Large intestine (tissue), 3 donors: ENCODE measurements at regions not wholly inside any gene's neighbourhood (a gene's known extent, or its start where the extent isn't known, plus 50 kb on each side); places are given as distances from the start of the nearest gene placed in this dataset.

Source experiments
- DNase-seq, 2 donors: peaks; one replicate each; pipeline versions ENCODE4 v3.0.0 to v3.0.0-alpha.2; 2013
- H3K27ac ChIP-seq: one replicate; pipeline ENCODE4 v1.5.1; 2013; ENCODE audit warnings: low read length
- H3K27me3 ChIP-seq: 2 replicates; pipeline ENCODE4 v1.6.1; 2013; ENCODE audit warnings: low read length; ENCODE audit not compliant: control insufficient read depth, insufficient read depth
- H3K36me3 ChIP-seq: 2 replicates; pipeline ENCODE4 v1.6.1; 2013; ENCODE audit warnings: low read length; ENCODE audit not compliant: control insufficient read depth, insufficient read depth
- H3K4me1 ChIP-seq: one replicate; pipeline ENCODE4 v1.6.1; 2013; ENCODE audit warnings: low read length; ENCODE audit not compliant: control insufficient read depth, insufficient read depth
- H3K4me3 ChIP-seq: one replicate; pipeline ENCODE4 v1.5.1; 2013; ENCODE audit warnings: low read length
- H3K9me3 ChIP-seq: one replicate; pipeline ENCODE4 v1.6.1; 2013; ENCODE audit warnings: mild to moderate bottlenecking, low read depth, low read length, moderate library complexity; ENCODE audit not compliant: control insufficient read depth
- WGBS: methylation state at CpG from one replicate; pipeline ENCODE4 v1.1.5; 2013; ENCODE audit warnings: low lambda C conversion rate; ENCODE audit not compliant: insufficient coverage; 5-methylcytosine and 5-hydroxymethylcytosine counted together

DNA sequence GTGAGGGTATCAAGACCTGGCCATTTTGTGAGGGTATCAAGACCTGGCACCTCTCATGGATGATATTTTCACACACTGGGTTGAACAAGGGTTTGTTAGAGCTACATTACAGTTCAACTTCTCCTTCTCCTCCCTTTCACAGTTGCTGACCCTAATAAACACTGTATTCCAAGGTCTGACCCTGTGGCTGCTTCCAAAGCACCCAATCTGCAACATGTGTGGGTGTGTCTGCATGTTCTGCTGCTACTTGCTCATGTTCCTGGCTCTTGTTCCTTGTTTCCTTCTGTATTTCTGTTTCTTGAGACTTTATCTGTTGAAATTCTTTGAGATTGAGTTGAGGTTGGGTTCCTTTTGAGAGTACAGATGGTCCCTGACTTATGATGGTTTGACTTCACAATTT is 162.1 kb upstream of the GMDS start:
- peaks cover 2% of the 10 kb centered on the region for H3K36me3 ChIP-seq
- H3K27ac ChIP-seq = no peak overlapping the region
- H3K9me3 ChIP-seq = no peaks in the 10 kb centered on the region
- H3K4me1 ChIP-seq = no peaks in the 10 kb centered on the region
- H3K27me3 ChIP-seq = no peaks in the 10 kb centered on the region
- H3K4me3 ChIP-seq = no peak overlapping the region
- DNase-seq = no peak

DNA sequence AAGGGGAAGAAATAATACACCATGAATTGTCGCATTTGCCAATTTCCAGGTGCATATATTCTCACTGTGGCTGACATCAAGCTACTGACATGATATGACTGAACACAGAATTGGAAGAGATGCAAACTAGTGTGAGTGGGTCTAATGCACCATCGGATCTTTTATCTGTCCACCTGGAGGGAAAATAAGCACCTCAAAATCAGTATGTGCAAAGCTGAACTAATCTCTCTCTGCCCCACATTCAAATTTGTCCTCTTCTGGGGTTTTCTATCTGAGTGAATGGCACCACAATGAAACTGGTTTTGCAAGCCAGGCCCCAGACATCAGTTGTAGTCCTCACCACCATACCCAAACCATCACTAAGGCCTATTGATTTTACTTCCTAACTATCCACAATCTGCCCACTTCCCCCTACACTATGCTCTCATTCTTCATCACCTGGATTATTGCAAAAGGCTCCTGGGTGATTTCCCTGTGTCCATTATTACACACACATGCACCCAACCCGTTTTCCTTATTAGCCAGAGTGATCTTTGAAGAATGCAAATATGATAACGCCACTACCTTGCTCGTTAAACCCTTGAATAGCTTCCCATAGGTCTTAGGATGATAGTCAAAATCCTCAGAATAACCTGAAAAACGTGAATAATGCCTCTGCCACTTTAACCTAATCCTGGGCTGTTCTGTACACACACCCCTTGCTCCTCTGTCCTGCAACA is 159.0 kb upstream of the GMDS start:
- no peak overlapping the region for H3K4me3 ChIP-seq
- WGBS = no CpG with 5 or more reads among the region's 6 CpGs
- H3K27me3 ChIP-seq = no peaks in the 10 kb centered on the region
- DNase-seq = no peak
- no peaks in the 10 kb centered on the region for H3K4me1 ChIP-seq
- no peaks in the 10 kb centered on the region for H3K9me3 ChIP-seq
- H3K36me3 ChIP-seq = peaks cover 8% of the 10 kb centered on the region
- H3K27ac ChIP-seq = no peak overlapping the region

DNA sequence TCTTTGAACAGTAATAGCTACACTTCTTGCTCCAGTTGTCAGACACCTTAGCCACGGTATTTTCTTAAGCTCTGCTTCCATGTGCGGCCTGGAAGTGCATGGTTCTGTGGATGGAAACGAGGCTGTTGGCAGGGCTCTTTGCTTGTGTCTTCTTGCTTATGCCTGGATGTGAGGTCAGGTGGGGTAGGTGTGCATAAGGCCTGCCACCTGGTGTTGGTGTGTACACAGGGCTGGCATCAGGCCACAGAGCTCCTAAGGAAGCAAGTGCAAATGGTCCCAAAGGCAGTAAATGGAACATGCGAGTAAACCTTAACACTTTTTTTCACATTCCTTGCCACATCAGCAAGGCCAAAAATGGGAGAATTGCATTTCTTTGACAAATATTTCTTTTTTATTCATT is 158.1 kb upstream of the GMDS start:
- Histone ChIP-seq H3K27me3 (no peaks in the 10 kb centered on the region), H3K4me1 (no peaks in the 10 kb centered on the region), H3K36me3 (peaks cover 12% of the 10 kb centered on the region), H3K4me3 (no peak overlapping the region), H3K27ac (no peak overlapping the region), H3K9me3 (no peaks in the 10 kb centered on the region)
- 100% methylated on average over 1 of the region's 4 CpGs for WGBS
- peak in 1 of 2 donors; percentile 10 for DNase-seq

DNA sequence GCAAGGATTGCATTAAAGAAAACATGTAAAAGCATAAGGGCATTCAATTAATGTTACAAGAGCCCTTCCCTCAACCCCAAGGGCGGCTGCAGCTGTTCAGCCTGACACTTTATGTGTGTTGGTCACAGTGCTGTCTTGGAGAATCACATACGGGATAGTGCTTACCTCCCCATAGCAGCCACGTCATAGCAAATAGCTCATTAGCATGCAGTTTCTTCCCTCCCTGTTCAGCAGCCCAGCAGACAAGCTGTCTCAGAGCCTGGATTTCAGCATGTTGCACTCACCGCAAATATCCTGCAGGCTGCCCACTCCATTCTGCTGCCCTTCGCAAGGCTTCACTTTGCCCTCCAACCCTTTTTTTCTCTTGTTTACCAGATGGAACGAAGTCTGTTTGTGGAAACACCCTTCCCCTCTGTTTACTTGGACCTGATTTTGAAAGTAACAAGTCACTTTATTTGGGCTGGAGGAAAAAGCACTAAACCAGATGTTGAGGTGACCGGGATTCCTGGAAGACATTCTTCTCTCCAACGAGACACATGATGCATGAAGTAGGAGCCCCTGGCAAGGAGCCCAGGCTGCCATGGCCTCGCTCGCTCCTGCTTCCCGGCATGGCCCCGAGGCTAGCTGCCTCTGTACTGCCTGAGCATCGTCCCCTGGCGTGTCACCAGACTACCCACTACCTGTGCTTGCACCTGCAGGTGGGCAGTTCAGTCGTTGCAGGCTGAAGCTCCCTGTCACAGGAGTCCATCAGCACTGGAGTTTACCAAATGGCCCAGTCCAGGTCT is 151.6 kb upstream of the GMDS start:
- Histone ChIP-seq H3K9me3 (no peaks in the 10 kb centered on the region), H3K27me3 (no peaks in the 10 kb centered on the region), H3K4me3 (no peak overlapping the region), H3K27ac (no peak overlapping the region), H3K36me3 (peaks cover 10% of the 10 kb centered on the region), H3K4me1 (no peaks in the 10 kb centered on the region)
- 63% methylated on average over 3 of the region's 15 CpGs for WGBS
- peak; percentile 11 to 12 for DNase-seq

DNA sequence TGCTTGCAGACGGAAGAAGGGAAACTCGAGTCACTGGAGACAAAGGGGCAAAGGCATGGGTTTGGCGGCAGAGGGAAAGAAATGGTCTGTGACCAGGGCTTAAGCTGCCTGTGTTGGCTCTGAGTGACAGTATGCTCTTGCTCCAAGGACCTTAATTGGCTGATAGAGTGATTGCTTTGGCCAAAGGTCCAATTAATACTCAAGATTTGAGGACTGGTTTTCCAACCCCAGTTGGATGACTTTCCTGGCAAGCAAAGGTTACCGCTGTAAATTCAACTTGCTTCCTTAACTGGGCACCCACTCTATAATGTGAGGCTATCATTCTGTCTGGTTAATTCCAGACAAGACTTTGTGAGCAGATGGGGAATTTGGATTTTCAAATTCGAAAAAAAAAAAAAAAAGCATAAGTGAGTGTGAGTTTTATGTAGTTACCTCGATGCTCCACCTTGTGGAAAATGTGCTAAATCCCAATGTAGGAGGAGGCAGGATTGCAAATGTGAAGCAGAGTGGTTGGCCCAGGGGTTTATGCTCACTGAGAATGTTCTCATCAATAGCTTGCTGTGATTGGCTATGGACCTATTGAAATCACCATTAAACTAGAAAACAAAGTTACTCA is 150.7 kb upstream of the GMDS start:
- peaks cover 12% of the 10 kb centered on the region for H3K36me3 ChIP-seq
- H3K4me3 ChIP-seq = no peak overlapping the region
- DNase-seq = no peak
- 78% methylated on average over 1 of the region's 6 CpGs for WGBS
- no peaks in the 10 kb centered on the region for H3K9me3 ChIP-seq
- no peak overlapping the region for H3K27ac ChIP-seq
- no peaks in the 10 kb centered on the region for H3K4me1 ChIP-seq
- no peaks in the 10 kb centered on the region for H3K27me3 ChIP-seq

DNA sequence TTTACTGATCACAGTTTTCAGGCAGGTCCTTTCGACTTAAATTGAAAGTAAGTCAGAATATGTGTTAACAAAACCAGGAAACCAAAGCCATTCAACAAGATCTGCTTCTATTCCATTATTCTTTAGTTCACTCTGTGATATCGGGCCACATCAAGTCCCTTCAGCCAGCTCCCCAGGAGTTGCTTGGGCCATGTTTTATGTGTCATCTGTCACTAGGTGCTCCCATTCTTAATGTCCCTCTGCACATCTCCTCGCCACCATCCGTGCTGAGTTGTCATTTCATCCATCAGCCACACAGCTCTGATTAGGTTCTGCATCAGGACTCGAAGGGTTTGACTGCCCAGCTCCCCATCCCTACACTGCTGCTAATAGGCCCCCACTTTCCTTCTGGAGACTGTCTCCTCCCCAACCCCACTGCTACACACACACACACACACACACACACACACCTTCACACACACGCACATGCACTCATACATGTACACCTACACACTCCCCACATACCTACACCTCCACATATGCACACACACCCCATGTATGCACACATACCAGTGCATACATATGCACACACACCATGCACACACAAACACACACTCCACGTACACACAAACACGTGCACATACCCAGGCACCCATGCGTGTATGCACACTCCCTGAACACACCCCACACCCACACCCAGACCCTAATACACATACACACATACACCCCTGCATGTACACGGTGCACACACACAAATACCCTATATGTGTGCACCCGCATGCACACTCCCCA is 143.3 kb upstream of the GMDS start:
- Histone ChIP-seq H3K4me3 (no peak overlapping the region), H3K4me1 (no peaks in the 10 kb centered on the region), H3K9me3 (no peaks in the 10 kb centered on the region), H3K36me3 (peaks cover 2% of the 10 kb centered on the region), H3K27ac (no peak overlapping the region), H3K27me3 (no peaks in the 10 kb centered on the region)
- DNase-seq = no peak
- 80% methylated on average over 2 of the region's 11 CpGs for WGBS

DNA sequence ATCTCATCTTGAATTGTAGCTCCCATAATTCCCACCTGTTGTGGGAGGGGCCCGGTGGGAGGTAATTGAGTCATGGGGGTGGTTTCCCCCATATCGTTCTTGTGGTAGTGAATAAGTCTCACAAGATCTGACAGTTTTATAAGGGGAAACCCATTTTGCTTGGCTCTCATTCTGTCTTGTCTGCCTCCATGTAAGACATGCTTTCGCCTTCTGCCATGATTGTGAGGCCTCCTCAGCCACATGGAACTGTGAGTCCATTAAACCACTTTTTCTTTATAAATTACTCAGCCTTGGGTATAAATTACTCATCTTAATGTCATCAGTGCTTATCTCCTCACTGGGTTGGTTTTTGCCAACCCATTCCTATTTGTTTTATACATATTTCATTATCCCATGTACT is 142.0 kb upstream of the GMDS start:
- no peak overlapping the region for H3K27ac ChIP-seq
- H3K36me3 ChIP-seq = peaks cover 2% of the 10 kb centered on the region
- no peaks in the 10 kb centered on the region for H3K9me3 ChIP-seq
- WGBS = 80% methylated on average over 1 of the region's 3 CpGs
- no peaks in the 10 kb centered on the region for H3K27me3 ChIP-seq
- no peaks in the 10 kb centered on the region for H3K4me1 ChIP-seq
- no peak overlapping the region for H3K4me3 ChIP-seq
- DNase-seq = no peak

DNA sequence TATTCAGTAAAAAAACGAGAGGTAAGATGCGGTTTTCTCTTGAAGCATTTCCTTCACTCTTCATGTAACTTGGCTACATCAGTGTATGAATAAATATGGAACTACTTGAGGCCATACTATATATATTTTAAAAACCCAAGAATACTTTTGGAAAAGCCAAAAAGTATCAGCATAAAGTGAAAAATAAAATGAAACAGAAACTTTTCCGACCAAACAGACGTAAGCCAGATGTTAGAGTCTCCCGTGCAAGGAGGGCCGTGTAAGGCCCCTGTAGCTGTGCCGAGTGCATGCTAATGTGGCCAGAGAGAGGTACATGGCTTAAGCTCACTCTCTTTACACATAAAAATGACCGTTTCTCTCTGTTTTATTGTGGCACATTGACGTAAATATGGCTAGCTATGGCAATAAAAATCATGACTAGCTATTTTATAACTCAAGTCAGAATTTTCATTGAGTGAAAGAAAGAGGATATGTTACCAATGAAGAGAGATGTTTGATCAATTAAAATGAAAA is 140.1 kb upstream of the GMDS start:
- Histone ChIP-seq H3K36me3 (no peaks in the 10 kb centered on the region), H3K27ac (no peak overlapping the region), H3K4me1 (no peaks in the 10 kb centered on the region), H3K9me3 (no peaks in the 10 kb centered on the region), H3K4me3 (no peak overlapping the region), H3K27me3 (no peaks in the 10 kb centered on the region)
- 90% methylated on average over 2 of the region's 9 CpGs for whole genome bisulfite sequencing
- no peak for DNase-seq

DNA sequence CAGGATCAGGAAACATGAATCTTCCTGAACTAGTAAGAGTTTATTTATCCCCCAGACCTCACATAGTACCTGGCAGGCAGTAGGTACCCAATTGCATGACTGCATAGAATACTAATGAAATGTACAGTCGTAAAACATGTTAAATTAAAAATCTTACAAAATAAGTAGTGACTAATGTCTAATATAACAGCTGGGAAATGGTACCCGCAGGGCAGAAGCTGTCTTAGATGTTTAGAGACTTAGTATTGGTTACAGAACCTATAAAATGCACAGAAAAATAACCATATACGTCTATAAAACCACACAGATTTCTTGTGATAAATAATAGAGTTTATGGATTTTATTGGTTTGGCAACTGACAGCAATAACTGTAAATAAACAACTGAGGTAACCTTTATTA is 139.1 kb upstream of the GMDS start:
- Histone ChIP-seq H3K27ac (no peak overlapping the region), H3K36me3 (no peaks in the 10 kb centered on the region), H3K9me3 (no peaks in the 10 kb centered on the region), H3K4me3 (no peak overlapping the region), H3K27me3 (no peaks in the 10 kb centered on the region), H3K4me1 (no peaks in the 10 kb centered on the region)
- 95% methylated on average over 3 of the region's 3 CpGs for WGBS
- no peak for DNase-seq
